Fibroblast of lung (primary cell): ENCODE measurements at regions not wholly inside any gene's neighbourhood (a gene's known extent, or its start where the extent isn't known, plus 50 kb on each side); places are given as distances from the start of the nearest gene placed in this dataset.

Experiments used
- CTCF ChIP-seq, 2 donors: IDR thresholded peaks in 1 of 2; conservative IDR thresholded peaks in 1 of 2; 1 replicate in 1 of 2; 2 replicates in 1 of 2; pipeline ENCODE4 v1.5.1; 2011 to 2012; ENCODE audit warnings: low read length in 2 of 2, control low read depth in 1 of 2, inconsistent platforms in 1 of 2, low read depth in 1 of 2, mild to moderate bottlenecking in 1 of 2
- EZH2 ChIP-seq: IDR thresholded peaks from 2 replicates; pipeline ENCODE4 v1.5.1; 2012; ENCODE audit warnings: low read length, control low read depth, mild to moderate bottlenecking; ENCODE audit errors: missing control alignments

- TF ChIP-seq CTCF (conservative IDR thresholded peaks at IDR 0.05 in 1 of 2, IDR thresholded peaks at IDR 0.05 in 1 of 2; ENCODE audit: low read depth in 1 of 2, low read length in 2 of 2) (no peak), EZH2 (no peak)
These were observed 254.8 kb upstream of the IRX4 start for GRCh38 chr5:2137444-2138050.
